ENCODE measurements at regions not wholly inside any gene's neighbourhood (a gene's known extent, or its start where the extent isn't known, plus 50 kb on each side); places are given as distances from the start of the nearest gene placed in this dataset.

DNA sequence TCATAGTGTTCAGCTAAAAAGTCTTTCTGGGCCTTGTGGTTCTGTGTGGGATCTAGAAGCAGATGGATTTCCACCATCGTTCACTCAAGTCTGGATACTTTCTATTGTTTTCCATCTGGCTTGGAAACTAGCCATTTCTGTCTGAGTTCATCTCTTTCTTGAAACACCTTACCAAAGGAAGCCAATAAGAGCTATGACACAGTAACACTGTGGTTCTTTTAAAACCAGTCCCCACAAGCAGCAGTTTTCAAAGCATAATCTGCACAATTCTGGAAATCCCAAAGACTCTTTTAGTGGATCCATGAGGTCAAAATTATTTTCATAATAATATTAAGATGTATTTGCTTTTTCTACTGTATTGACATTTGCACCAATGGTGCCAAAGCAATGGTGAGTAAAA, 234.2 kb upstream of the TET2 start:
- TF ChIP-seq, protein P1, sequence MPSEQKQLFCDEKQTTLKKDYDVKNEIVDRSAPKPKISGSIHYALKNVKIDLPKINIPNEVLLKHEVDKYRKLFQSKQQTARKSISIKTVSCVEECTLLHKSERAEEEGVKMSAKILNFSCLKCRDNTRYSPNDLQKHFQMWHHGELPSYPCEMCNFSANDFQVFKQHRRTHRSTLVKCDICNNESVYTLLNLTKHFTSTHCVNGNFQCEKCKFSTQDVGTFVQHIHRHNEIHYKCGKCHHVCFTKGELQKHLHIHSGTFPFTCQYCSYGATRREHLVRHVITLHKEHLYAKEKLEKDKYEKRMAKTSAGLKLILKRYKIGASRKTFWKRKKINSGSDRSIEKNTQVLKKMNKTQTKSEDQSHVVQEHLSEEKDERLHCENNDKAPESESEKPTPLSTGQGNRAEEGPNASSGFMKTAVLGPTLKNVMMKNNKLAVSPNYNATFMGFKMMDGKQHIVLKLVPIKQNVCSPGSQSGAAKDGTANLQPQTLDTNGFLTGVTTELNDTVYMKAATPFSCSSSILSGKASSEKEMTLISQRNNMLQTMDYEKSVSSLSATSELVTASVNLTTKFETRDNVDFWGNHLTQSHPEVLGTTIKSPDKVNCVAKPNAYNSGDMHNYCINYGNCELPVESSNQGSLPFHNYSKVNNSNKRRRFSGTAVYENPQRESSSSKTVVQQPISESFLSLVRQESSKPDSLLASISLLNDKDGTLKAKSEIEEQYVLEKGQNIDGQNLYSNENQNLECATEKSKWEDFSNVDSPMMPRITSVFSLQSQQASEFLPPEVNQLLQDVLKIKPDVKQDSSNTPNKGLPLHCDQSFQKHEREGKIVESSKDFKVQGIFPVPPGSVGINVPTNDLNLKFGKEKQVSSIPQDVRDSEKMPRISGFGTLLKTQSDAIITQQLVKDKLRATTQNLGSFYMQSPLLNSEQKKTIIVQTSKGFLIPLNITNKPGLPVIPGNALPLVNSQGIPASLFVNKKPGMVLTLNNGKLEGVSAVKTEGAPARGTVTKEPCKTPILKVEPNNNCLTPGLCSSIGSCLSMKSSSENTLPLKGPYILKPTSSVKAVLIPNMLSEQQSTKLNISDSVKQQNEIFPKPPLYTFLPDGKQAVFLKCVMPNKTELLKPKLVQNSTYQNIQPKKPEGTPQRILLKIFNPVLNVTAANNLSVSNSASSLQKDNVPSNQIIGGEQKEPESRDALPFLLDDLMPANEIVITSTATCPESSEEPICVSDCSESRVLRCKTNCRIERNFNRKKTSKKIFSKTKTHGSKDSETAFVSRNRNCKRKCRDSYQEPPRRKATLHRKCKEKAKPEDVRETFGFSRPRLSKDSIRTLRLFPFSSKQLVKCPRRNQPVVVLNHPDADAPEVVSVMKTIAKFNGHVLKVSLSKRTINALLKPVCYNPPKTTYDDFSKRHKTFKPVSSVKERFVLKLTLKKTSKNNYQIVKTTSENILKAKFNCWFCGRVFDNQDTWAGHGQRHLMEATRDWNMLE (tag by site-specific recombination; conservative IDR thresholded peaks at IDR 0.05; ENCODE audit: low read depth), result no peak
- TF ChIP-seq, protein P2, sequence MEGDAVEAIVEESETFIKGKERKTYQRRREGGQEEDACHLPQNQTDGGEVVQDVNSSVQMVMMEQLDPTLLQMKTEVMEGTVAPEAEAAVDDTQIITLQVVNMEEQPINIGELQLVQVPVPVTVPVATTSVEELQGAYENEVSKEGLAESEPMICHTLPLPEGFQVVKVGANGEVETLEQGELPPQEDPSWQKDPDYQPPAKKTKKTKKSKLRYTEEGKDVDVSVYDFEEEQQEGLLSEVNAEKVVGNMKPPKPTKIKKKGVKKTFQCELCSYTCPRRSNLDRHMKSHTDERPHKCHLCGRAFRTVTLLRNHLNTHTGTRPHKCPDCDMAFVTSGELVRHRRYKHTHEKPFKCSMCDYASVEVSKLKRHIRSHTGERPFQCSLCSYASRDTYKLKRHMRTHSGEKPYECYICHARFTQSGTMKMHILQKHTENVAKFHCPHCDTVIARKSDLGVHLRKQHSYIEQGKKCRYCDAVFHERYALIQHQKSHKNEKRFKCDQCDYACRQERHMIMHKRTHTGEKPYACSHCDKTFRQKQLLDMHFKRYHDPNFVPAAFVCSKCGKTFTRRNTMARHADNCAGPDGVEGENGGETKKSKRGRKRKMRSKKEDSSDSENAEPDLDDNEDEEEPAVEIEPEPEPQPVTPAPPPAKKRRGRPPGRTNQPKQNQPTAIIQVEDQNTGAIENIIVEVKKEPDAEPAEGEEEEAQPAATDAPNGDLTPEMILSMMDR (tag by site-specific recombination; IDR thresholded peaks at IDR 0.05), result no peak
- TF ChIP-seq, protein P3, sequence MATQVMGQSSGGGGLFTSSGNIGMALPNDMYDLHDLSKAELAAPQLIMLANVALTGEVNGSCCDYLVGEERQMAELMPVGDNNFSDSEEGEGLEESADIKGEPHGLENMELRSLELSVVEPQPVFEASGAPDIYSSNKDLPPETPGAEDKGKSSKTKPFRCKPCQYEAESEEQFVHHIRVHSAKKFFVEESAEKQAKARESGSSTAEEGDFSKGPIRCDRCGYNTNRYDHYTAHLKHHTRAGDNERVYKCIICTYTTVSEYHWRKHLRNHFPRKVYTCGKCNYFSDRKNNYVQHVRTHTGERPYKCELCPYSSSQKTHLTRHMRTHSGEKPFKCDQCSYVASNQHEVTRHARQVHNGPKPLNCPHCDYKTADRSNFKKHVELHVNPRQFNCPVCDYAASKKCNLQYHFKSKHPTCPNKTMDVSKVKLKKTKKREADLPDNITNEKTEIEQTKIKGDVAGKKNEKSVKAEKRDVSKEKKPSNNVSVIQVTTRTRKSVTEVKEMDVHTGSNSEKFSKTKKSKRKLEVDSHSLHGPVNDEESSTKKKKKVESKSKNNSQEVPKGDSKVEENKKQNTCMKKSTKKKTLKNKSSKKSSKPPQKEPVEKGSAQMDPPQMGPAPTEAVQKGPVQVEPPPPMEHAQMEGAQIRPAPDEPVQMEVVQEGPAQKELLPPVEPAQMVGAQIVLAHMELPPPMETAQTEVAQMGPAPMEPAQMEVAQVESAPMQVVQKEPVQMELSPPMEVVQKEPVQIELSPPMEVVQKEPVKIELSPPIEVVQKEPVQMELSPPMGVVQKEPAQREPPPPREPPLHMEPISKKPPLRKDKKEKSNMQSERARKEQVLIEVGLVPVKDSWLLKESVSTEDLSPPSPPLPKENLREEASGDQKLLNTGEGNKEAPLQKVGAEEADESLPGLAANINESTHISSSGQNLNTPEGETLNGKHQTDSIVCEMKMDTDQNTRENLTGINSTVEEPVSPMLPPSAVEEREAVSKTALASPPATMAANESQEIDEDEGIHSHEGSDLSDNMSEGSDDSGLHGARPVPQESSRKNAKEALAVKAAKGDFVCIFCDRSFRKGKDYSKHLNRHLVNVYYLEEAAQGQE (tag by site-specific recombination; IDR thresholded peaks at IDR 0.05), result no peak
- TF ChIP-seq ZNF560 (tag by site-specific recombination; IDR thresholded peaks at IDR 0.05; ENCODE audit: borderline replicate concordance), result no peak
- TF ChIP-seq ZNF184 (tag by site-specific recombination; IDR thresholded peaks at IDR 0.05), result no peak
- TF ChIP-seq, protein P4, sequence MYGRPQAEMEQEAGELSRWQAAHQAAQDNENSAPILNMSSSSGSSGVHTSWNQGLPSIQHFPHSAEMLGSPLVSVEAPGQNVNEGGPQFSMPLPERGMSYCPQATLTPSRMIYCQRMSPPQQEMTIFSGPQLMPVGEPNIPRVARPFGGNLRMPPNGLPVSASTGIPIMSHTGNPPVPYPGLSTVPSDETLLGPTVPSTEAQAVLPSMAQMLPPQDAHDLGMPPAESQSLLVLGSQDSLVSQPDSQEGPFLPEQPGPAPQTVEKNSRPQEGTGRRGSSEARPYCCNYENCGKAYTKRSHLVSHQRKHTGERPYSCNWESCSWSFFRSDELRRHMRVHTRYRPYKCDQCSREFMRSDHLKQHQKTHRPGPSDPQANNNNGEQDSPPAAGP (tag by site-specific recombination; IDR thresholded peaks at IDR 0.05), result no peak
- TF ChIP-seq ZNF350 (tag by site-specific recombination; IDR thresholded peaks at IDR 0.05), result no peak

Measured in HEK293 (cell line).